GM19328 (cell line): ENCODE measurements at regions not wholly inside any gene's neighbourhood (a gene's known extent, or its start where the extent isn't known, plus 50 kb on each side); places are given as distances from the start of the nearest gene placed in this dataset.

ENCODE experiments used
- ATAC-seq: cut with Tn5 transposase; IDR thresholded peaks from one replicate; pipeline ENCODE4 v1.9.1; 2021; ENCODE audit warnings: mild to moderate bottlenecking, moderate library complexity; ENCODE audit not compliant: unreplicated experiment

- no peak for ATAC-seq
Observed at GRCh38 chr14:36465178-36465577, 54.9 kb downstream of the NKX2-1 start.

GRCh38 chr14:36462890-36463289 lies 57.1 kb downstream of the NKX2-1 start:
- no peak for ATAC-seq

GRCh38 chr14:36455241-36455627 lies 64.8 kb downstream of the NKX2-1 start:
- no peak for ATAC-seq

- ATAC-seq, result no peak
Observed at GRCh38 chr14:36454599-36455240, 65.3 kb downstream of the NKX2-1 start.

- no peak for ATAC-seq
Observed at GRCh38 chr14:36452860-36453259, 67.2 kb downstream of the NKX2-1 start.

- ATAC-seq, result no peak
Observed at GRCh38 chr14:36451310-36452065, 68.5 kb downstream of the NKX2-1 start.

GRCh38 chr14:36450550-36450949 lies 69.5 kb downstream of the NKX2-1 start:
- no peak for ATAC-seq

- ATAC-seq, result no peak
Observed at GRCh38 chr14:36449903-36450302, 70.1 kb downstream of the NKX2-1 start.

- no peak for ATAC-seq
Observed at GRCh38 chr14:36443374-36443773, 76.7 kb downstream of the NKX2-1 start.

GRCh38 chr14:36442824-36443241 lies 77.2 kb downstream of the NKX2-1 start:
- no peak for ATAC-seq

- ATAC-seq, result no peak
Observed at GRCh38 chr14:36441283-36441682, 78.7 kb downstream of the NKX2-1 start.

GRCh38 chr14:36439766-36440165 lies 80.3 kb downstream of the NKX2-1 start:
- no peak for ATAC-seq

GRCh38 chr14:36438883-36439282 lies 81.1 kb downstream of the NKX2-1 start:
- ATAC-seq, result no peak

- ATAC-seq, result no peak
Observed at GRCh38 chr14:36430662-36431084, 89.4 kb downstream of the NKX2-1 start.

GRCh38 chr14:36430169-36430568 lies 89.9 kb downstream of the NKX2-1 start:
- ATAC-seq, result no peak

GRCh38 chr14:36429692-36430091 lies 90.3 kb downstream of the NKX2-1 start:
- ATAC-seq, result no peak

GRCh38 chr14:36428350-36428749 lies 91.7 kb downstream of the NKX2-1 start:
- no peak for ATAC-seq

GRCh38 chr14:36426836-36427235 lies 93.2 kb downstream of the NKX2-1 start:
- no peak for ATAC-seq

GRCh38 chr14:36426113-36426512 lies 93.9 kb downstream of the NKX2-1 start:
- no peak for ATAC-seq

GRCh38 chr14:36424478-36425102 lies 95.4 kb downstream of the NKX2-1 start:
- no peak for ATAC-seq

GRCh38 chr14:36423430-36423829 lies 96.6 kb downstream of the NKX2-1 start:
- ATAC-seq, result no peak

GRCh38 chr14:36420149-36420687 lies 99.8 kb upstream of the MBIP start:
- no peak for ATAC-seq
